NCI-H526 (cell line): ENCODE measurements at regions not wholly inside any gene's neighbourhood (a gene's known extent, or its start where the extent isn't known, plus 50 kb on each side); places are given as distances from the start of the nearest gene placed in this dataset.
A peak's percentile ranks its signal among the peaks of the same experiment; 100 is the strongest.

ENCODE experiments used
- DNase-seq, 2 experiments: peaks; one replicate each; lab custom pipeline; 2025; lab: John Stamatoyannopoulos, UW

DNA sequence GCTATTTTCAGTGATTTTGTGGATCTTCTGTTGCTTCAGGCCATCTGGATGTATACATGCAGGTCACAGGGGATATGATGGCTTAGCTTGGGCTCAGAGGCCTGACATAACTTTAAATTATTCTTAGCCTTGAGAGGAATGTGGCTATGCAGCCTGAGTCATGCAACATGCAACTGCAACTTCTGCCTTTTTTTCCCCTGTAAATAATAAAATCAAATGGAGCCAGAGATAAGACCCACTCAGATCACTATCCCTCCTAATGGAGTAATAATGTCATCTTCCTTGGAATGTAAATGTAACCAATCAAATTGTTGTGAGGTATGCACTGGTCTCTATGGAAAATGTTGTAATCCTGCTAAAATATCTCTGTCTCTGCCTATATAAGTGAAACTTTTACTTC lies 54.9 kb downstream of the MAGEB17 start:
- no peak for DNase-seq

DNA sequence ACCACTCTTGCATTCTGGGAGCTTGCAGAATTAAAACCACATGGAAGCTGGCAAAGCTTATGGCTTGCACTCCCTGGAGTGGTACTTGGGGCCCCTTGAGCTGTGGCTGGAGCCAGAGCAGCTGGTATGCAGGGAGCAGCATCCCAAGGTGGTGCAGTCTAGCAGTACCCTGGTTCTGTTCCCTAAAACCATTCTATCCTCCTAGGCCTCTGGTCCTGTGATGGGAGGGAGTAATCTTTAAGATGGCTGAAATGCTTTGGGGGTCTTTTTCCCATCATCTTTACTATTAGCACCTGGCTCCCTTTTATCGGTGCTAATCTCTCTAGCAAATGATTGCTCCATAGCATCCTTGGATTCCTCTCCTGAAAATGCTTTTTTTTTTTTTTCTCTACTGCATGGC lies 56.1 kb downstream of the MAGEB17 start:
- DNase-seq = no peak

DNA sequence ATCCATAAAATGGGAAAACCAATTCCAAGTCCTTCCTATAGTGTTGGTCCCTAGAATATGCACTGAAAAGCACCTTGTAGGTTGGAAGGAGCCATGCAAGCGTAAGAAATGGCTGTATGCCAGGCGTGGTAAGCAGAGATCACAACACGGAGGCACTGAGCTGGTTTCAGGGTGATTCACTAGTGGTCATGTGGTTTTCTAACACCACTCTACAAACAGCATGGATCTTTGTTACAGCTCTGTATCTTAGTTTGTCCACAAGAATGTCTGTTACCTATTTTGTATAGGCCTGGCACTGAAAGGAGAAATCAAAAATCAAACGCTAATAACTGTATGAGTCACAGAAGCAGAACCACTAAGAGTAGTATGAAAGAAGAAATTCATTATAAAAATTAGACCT lies 71.9 kb downstream of the MAGEB17 start:
- no peak for DNase-seq

DNA sequence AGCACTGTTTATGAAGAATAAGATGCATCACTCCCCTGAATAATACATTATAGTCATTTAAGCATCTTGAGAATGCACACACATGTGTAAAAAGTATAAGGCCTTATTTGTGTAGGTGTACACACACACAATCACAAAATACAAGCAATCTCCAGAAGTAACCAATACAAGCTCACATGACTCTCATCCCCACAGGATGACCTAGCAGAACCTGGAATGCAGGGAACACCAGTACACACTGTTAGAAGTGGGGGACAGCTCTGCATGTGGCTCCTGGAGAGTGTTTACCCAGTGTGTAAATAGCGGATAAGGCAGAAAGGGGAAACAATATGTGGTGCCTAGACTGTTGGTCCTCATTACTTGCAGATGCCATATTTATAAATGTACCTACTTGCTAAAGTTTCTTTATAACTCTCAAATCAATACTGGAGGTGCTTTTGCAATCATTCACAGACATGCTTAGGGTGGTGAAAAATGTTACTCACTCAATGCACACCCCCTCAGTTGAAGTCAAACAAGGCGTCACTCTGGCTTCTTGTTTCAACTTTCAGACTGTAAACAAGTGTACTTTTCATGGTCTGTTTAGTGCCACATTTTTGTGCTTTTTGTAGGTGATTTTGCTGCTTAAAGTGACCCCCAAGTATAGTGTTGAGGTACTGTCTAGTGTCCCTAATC lies 73.1 kb downstream of the MAGEB17 start:
- DNase-seq = no peak

DNA sequence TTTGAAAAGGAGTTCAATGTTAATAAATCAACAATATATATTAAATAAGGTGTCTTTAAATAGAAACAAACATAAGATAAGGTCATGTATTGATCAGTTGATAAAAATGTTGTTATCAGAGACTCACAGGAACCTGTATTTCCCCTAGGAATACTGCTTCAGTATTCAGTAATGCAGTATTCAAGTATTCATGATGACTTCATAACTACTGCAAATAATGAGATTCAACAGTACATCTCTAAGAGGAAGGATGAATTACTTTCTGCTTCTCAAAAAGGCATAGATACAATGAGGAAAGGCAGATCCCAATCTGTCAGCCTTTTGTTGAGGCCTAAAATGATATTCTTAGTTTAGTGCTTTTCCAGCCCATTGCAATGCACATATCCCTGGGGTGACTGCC lies 73.7 kb downstream of the MAGEB17 start:
- no peak for DNase-seq

DNA sequence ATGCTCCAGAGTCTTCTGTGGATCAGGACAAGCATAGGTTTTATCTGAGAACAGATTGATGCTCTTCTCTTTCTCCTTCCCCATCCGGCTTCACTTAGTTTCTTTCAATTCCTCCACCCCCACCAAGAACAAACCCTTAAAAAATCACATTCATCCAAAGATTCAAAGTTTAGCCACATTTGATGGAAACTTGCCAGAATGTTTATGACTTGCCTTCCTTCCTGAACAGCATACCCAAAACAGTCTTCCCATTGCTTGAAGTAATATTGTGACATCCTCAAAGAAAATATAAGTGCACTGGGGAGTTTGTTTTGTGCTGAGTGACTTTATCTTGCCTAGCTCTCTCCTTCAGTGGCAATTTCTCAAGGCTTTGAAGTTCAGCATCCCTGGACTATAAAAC lies 83.0 kb downstream of the MAGEB17 start:
- no peak for DNase-seq

DNA sequence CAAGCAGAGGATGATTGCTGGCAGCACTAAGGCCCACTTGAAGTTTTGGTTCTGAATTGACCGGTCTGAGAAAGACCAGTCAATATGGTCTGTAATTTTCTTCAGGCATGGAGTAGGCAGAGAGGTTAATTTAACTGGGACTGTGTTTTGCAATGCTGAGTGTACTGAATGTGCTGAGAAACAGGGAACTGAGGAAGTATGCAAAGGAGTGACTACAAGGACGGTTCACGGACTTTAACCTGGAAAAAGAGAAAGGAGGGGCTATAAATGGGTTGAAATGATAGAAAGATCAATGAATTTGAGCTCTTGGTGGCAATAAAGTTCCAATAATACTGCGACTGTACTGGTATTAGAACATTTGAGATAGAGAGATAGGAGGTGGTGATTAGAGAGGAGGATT lies 84.5 kb downstream of the MAGEB17 start:
- peak; percentile 82 to 84 for DNase-seq

DNA sequence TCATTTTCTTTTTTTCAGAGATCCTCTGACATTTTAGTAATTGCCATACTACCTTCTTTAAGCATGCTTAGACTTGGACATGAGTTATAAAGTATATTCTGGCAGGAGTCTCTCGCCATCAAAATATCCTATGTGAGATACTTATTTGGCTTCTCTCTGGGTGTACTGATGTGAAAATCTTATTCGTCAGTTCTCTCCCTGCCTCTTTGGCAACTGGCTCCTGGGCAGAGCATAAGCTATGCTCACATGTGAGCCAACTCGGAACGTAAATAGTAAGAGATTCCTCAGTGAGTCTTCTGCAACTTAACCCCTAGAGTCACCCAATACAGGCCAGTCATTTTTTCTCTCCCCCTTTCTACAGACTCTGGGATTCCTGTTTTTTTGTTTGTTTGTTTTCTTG lies 91.6 kb downstream of the MAGEB17 start:
- DNase-seq = peak in 1 of 2 experiments; percentile 26

DNA sequence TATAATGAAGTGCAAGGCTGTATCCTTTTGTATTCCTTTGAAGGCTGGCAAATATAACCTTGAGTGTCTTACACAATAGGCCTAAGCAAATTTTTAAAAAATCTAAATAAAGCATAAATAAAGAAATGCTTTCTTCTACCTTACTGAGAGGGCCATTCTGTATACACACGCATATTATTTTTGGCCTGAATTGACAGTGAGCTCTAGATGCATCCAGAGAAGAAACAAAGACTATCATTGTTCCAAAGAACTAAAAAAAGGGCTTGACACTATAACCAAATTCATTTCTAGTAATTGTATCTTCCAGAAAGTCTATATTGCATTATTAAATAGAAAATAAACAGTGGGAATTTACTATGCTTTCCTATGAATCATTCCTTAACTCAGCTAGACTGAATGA lies 100.2 kb downstream of the MAGEB17 start:
- DNase-seq = peak; percentile 25 to 42

DNA sequence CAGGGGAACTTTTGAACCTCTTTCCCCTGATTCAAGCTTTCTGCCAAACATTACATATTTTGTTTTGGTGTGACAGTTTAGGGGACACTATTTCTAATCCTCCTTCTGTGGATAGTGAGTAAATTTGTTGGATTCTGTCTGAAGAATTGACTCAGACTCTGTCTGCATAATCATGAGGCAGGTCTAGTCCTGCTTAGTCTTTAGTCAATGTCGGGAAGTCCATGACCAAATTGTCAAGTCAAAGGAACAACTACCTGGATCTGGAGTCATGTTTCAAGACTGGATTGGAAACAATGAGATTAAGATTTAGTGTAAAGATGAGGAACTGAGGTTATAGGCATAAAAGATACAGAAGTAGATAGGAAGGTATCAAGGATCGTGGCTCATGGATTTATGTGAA lies 100.9 kb downstream of the MAGEB17 start:
- DNase-seq = no peak

DNA sequence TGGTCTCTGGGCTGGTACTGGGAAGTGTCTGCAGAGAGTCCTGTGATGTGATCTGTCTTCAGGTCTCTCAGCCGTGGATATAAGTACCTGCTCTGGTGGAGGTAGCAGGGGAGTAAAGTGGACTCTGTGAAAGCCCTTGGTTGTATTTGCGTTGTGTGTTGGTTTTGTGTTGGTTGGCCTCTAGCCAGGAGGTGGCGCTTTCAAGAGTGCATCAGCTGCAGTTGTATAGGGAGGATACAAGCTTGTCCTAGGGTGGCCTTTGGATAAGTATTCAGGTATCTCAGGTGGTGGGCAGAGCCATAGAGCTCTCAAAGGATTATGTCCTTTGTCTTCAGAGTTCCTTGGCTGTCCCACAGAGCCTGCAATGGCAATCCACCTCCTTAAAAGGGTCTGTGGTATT lies 111.6 kb downstream of the MAGEB17 start:
- DNase-seq = no peak

DNA sequence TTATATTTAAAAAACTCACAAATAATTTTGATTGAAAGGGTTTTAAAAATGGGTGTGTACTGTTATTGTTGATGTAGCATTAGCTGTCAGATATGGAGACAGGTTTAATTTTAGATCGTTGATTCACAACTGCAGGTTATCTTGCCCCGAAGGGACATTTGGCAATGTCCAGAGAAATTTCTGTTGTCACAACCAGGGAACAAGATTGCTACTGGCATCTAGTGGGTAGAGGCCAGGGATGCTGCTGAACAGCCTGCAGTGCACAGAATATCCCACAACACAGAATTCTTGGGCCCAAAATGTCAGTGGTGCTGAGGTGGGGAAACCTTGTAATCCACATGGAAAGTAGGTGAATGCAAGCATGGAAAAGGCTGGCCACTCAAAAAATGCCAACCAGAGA lies 114.9 kb downstream of the MAGEB17 start:
- no peak for DNase-seq

DNA sequence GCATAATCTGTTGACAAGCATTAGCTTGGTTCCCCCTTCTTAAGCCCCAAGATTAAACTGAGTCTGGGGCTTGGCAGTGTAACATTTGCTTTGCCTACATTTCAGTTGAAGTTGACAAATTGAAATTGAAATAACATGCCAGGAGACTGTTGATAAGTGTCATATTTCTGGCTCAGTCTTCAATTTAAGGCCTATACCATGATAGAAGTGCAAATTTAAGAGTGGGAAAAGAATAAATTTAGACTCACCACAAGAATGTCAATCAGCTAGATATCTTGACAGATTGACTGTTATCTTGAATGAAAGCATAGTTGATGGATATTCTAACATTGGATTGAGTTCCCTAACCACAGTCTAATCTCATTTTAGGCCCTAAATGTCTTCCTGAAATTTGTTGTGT lies 117.6 kb downstream of the MAGEB17 start:
- no peak for DNase-seq

DNA sequence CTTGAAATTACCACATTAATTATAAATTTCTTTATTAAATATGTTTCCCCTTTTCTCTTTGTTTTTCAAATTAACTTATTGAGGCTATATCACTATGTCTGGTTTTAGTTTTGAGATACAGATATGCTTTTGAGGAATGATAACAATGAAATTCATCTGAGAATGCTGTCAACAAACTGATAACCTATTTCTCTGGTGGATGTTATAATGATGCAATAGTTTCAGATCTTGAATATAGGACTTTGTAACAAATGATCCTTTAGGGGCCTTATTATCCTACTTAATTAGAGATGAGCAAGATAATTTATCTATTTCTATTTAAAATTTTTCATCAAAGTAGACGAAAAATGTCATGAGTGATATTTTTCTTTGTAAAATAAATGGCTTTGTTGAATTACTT lies 123.7 kb downstream of the MAGEB17 start:
- DNase-seq = no peak

DNA sequence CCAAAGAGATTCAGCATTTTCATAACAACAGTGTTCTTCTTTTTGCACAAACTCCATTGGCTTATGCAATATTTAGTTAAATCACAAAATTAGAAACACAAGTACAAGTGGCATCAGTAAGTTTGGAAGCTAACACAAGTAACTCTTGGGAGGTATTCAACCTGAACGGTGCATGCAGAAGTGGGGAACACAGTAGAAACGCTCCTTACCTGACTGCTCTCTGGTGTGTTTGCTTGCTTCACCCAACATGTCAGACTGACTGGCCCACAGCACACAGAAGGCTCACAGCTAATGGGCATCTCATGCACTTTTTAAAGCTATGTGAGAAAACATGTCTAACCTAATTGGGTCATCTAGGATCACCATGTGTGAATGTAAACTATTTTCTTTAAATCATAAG lies 133.6 kb downstream of the MAGEB17 start:
- DNase-seq = no peak

DNA sequence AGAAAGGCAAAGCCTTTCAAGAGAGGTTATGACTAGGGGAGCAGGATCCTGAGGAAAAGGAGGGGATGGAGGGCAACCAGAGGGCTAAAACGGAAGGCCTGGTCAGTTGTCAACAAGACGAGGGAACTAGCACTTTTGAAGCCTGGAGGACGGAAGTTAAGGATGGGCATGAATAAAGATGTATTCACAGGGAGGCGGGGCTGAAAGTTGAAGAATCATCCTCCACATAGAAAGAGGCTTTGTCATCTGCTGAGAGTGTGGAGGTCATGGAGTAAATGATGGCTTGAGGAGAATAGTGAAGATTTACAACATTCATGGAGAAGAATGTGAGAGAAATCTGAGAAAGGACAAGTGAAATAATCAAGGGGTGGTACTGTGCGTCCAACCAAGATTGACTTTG lies 137.5 kb downstream of the MAGEB17 start:
- no peak for DNase-seq

DNA sequence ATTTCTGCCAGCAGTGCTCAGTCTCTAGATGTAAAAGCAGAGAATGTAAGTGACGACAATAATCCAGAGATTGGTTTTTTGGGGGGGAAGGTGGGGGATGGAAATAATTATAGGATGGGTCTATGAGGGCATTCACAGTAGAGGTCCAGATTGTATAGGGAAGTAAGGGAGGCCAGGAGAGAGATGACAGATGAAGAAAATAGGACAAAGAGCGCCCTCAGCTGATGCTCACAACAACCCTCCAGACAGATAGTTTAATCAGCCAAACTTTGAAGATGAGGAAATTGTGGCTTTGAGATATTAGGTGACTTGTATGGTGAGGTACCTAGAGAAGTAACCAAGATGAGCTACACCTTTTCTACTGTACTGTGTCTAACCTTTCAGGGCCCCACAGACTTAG lies 137.9 kb downstream of the MAGEB17 start:
- DNase-seq = peak in 1 of 2 experiments; percentile 4

DNA sequence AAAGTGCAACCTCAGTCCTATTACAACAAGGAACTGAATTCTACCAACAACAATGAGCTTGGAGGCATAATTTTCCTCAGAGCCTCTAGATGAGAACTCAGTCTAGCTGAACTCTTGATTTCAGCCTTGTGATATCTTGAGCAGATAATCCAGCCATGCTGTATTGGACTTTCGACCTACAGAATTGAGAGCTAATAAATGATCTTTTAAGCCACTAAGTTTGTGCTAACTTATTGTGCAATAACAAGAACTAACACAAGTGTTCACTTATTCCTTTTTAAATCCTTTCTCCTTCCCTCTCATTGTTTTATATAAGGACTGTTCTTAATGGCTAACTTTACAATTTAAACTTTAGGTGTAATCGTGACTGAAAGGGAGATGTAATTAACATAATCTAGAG lies 140.7 kb downstream of the MAGEB17 start:
- DNase-seq = no peak

DNA sequence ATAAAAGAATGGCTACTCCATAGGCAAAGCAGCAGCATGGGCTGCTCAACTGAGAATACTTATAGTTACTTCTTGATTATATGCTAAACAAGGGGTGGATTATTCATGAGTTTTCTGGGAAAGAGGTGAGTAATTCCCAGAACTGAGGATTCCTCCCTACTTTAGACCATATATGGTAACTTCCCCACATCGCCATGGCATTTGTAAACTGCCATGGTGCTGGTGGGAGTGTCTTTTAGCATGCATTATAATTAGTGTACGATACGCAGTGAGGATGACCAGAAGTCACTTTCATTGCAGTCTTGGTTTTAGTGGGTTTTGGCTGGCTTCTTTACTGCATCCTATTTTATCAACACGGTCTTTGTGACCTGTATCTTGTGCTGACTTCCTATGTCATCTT lies 141.5 kb downstream of the MAGEB17 start:
- DNase-seq = no peak

DNA sequence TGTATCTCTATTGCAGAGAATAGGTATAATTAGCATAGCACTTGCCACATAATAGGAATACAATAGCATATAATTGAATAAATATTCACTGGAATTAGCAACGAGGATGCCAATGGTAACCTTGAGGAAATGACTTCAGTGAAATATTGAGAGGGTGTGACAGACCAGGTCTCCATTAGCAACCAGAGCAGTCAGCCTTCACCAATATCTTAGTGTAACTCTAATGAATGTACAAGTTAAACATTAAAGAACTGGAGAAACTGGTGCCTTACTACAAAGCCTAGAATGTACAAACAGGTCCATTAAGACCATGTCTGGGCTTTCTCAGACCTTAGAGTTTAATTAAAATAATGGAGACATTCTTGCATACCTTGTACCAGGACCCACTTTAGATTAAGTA lies 143.0 kb downstream of the MAGEB17 start:
- no peak for DNase-seq

DNA sequence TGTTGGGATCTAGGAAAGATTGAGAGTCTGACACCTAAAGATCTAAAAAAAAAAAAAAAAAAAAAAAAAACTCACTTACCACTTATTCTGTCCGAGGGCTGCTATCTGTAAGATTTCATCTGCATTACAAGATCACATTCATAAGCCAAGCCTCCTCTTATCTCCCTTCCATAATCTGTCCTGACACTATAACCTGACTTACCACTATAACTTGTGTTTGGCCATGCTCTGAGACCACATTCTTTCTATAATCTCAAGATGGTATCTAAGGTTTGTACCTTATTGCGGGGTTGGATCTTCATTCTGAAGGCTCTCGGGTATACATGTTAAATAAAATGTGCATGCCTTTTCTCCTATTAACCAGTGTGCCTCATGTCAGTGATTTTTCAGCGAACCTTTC lies 144.4 kb downstream of the MAGEB17 start:
- no peak for DNase-seq

DNA sequence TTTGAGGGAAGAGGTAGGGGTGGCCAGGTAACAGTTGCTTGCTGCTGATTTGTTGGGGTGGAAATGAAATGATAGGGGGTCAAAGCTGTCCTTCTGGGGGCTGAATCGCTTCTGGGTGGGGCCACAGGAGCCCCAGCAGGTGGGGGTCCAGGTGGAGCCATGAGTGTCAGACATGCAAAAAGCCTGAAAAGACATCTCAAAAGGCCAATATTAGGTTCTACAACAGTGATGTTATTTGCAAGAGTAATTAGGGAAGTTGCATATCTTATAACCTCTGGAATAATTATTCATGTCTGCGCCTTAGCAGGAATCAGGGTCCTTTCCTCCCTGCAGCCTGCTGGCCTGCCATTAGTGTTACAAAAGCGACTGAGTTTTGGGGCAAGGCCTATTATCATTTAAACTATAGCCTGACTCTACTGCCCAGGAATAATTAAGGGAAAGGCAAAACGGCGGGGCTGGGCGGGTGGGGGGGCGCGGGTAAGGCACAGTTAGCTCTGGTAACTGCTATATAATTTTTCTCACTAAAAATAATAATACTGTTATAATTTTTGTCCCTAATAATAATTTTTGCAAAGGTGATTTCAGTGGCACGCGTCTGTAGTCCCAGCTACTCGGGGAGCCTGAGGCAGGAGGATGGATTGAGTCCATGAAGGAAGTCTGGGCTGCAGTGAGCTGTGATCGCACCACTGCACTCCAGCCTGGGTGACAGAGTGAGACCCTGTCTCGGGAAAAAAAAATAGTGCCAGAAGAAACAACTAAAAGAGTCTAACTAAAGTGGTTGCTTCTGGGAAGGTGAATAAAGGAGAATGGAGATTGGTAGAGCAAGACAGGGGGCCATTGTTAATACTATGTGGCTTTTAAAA lies 145.7 kb downstream of the MAGEB17 start:
- no peak for DNase-seq

DNA sequence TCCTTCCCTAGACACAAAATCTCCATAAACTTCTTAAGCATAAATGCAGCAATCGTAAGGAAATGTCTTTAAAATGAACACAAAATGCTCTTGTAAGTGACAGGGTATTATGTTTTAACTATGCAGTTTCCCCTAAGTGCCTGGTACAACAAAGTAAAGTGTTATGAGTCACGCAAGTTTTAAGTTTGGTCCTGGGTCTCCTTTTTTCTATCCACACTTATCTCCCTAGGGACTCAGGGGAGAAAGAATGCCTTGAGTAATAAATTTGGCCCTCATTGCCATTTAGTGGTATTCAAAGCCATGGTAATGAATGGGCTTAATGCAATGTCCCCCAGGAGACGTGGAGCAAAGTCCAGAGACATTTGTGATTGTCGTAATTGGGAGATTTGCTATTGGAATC lies 149.1 kb downstream of the MAGEB17 start:
- no peak for DNase-seq

DNA sequence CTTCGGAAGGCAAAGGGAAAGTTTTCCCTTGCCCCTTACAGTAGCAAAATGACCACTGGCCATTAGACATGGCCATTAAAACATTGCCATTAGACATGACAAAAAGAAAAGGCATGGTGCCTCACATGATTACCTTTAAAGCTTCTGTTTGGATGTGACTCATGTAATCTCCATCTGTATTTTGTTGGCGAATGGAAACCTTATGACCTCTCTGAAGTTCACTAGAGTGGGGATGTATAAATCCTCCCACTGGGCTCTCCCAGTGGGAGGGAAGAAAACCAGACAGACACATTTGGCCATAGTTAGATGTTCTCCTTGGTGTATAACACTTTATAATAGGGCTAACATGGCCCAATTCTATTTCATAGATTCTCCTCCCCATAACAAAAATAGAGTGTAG lies 152.6 kb downstream of the MAGEB17 start:
- DNase-seq = no peak
